Thymus (tissue), 11 donors: ENCODE measurements at regions not wholly inside any gene's neighbourhood (a gene's known extent, or its start where the extent isn't known, plus 50 kb on each side); places are given as distances from the start of the nearest gene placed in this dataset.

Source experiments
- DNase-seq, 9 donors: peaks; one replicate each; pipeline ENCODE4 v3.0.0-alpha.2; 2013; ENCODE audit warnings: low spot score in 9 of 9, low read depth in 6 of 9, missing footprints in 1 of 9
- H3K27ac ChIP-seq, 2 donors: one replicate each; pipeline ENCODE4 v1.5.1; 2013; ENCODE audit warnings: control low read depth in 1 of 2, low read depth in 1 of 2, low read length in 1 of 2, mild to moderate bottlenecking in 1 of 2, moderate library complexity in 1 of 2
- H3K27me3 ChIP-seq, 2 donors: one replicate each; pipeline ENCODE4 v1.5.1; 2013; ENCODE audit warnings: low read length in 1 of 2; ENCODE audit not compliant: control insufficient read depth in 2 of 2, insufficient read depth in 1 of 2
- H3K36me3 ChIP-seq, 2 donors: one replicate each; pipeline ENCODE4 v1.5.1; 2013; ENCODE audit warnings: low read length in 1 of 2, mild to moderate bottlenecking in 1 of 2, moderate library complexity in 1 of 2; ENCODE audit not compliant: control insufficient read depth in 2 of 2, insufficient read depth in 2 of 2
- H3K4me1 ChIP-seq, 2 donors: one replicate each; pipeline ENCODE4 v1.5.1; 2013; ENCODE audit warnings: low read length in 2 of 2; ENCODE audit not compliant: control insufficient read depth in 2 of 2, insufficient read depth in 2 of 2
- H3K4me3 ChIP-seq, 2 donors: one replicate each; pipeline ENCODE4 v1.5.1; 2013; ENCODE audit warnings: low read length in 2 of 2, control low read depth in 1 of 2, mild to moderate bottlenecking in 1 of 2
- H3K9me3 ChIP-seq, 2 donors: one replicate each; pipeline ENCODE4 v1.5.1; 2013; ENCODE audit warnings: low read length in 1 of 2, mild to moderate bottlenecking in 1 of 2; ENCODE audit not compliant: control insufficient read depth in 2 of 2, insufficient read depth in 1 of 2
- WGBS: extraction: QIAGEN DNeasy Blood & Tissue Kit; methylation state at CpG from one replicate; pipeline ENCODE4 v1.1.7; 2013; 5-methylcytosine and 5-hydroxymethylcytosine counted together
- donor health status: healthy.

DNA sequence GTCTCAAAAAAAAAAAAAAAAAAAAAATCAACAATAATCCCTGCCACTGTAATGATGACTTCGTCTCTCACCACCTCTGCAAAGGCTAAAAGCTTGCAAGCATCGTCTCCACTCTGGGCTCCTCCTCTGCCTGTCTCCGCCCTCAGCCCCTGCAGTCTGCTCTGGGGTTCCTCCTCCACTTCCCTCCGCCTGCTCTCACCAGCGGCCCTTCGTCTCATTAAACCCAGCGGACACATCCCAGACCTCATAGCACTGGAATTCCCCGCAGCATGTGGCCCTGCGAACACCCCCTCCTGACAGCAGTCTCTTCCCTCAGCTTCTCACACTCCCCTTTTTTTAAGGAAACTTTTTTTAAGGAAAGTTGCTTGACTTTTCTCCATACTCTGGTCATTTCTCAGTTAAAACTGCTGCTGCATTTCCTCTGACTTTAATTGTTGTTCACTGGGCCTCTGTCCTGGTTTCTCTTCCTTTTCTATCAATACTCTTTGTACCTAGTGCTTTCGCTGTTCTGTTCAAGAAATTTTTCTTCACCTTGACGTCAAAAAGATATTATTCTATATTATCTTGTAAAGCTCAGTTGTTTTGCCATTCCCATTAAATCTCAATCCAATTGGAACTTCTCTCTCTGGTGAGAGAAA, 70.9 kb upstream of the PLEKHG1 start:
- no peaks in the 10 kb centered on the region for H3K9me3 ChIP-seq
- H3K4me1 ChIP-seq, result peaks cover 0 to 4% of the 10 kb centered on the region in 2 donors
- no peak overlapping the region for H3K4me3 ChIP-seq
- WGBS, result 49% methylated on average over 11 of the region's 11 CpGs
- no peaks in the 10 kb centered on the region for H3K36me3 ChIP-seq
- no peaks in the 10 kb centered on the region for H3K27me3 ChIP-seq
- DNase-seq, result peak in 8 of 9 donors; percentile 5 to 43 (median 14)
- peak overlapping the region in 1 of 2 donors; percentile 67 for H3K27ac ChIP-seq

DNA sequence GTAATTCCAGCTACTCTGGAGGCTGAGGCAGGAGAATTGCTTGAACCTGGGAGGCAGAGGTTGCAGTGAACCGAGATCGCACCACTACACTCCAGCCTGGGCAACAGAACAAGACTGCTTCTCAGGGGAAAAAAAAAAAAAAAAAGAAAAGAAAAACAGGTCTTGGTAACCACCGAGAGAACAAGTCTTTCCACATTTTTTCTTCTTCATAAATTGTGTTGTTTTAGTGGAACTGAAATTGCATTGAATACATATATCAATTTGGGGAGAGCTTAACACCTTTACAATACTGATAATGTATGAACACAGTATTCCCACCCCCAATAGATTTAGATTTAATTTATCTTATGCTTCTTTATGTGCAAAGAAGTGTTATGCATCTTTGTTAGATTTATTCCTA, 70.0 kb upstream of the PLEKHG1 start:
- no peak for DNase-seq
- 90% methylated on average over 3 of the region's 3 CpGs for WGBS

DNA sequence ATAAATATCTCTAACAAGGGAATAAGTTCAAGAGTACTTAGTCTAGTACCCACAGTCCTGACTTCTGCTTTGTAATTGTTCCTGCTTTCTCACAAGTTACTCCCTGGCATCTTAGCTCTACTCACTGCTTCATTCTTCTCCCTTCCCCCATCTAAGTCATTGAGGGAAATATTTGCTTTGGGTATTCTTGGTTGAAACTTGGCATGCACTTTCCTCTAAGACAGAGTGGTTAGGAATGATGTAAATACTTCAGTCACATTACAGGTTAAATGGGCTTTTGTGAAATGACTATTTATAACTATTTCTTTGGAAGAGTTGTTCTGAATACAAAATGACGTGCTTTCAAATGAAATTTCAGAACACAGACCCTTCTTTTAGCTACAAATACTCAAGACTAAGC, 67.7 kb upstream of the PLEKHG1 start:
- Histone ChIP-seq H3K9me3 (no peaks in the 10 kb centered on the region), H3K4me3 (no peak overlapping the region), H3K27me3 (no peaks in the 10 kb centered on the region), H3K36me3 (no peaks in the 10 kb centered on the region), H3K27ac (no peak overlapping the region), H3K4me1 (peaks cover 0 to 4% of the 10 kb centered on the region in 2 donors)
- 98% methylated on average over 1 of the region's 1 CpG for WGBS
- DNase-seq, result no peak

More for the DNA sequence above, 70.0 kb upstream of the PLEKHG1 start:
- H3K4me3 ChIP-seq, result no peak overlapping the region
- H3K36me3 ChIP-seq, result no peaks in the 10 kb centered on the region
- peaks cover 0 to 4% of the 10 kb centered on the region in 2 donors for H3K4me1 ChIP-seq
- H3K27me3 ChIP-seq, result no peaks in the 10 kb centered on the region
- H3K9me3 ChIP-seq, result no peaks in the 10 kb centered on the region
- H3K27ac ChIP-seq, result no peak overlapping the region

DNA sequence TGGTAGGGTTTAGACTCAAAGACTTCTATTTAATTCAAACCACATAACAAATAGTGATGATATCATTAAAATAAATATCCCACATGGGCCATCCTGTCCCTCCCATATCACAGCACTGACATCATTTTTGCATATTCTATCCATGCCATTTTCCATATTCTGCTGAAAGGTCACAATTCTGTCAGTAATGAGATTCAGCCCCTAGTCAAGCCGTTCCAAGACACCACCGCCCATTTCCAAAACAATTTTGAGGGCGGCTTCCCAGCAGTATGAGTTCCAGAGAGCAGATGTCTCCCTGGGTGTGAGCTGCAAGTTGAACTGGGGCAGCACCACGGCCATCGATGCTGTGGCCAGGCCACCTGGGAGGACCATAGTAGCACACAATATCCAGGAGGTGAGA, 65.1 kb upstream of the PLEKHG1 start:
- H3K9me3 ChIP-seq, result no peaks in the 10 kb centered on the region
- H3K4me1 ChIP-seq, result no peaks in the 10 kb centered on the region
- DNase-seq, result no peak
- no peak overlapping the region for H3K27ac ChIP-seq
- H3K4me3 ChIP-seq, result no peak overlapping the region
- H3K27me3 ChIP-seq, result no peaks in the 10 kb centered on the region
- no peaks in the 10 kb centered on the region for H3K36me3 ChIP-seq
- WGBS, result 97% methylated on average over 5 of the region's 5 CpGs

DNA sequence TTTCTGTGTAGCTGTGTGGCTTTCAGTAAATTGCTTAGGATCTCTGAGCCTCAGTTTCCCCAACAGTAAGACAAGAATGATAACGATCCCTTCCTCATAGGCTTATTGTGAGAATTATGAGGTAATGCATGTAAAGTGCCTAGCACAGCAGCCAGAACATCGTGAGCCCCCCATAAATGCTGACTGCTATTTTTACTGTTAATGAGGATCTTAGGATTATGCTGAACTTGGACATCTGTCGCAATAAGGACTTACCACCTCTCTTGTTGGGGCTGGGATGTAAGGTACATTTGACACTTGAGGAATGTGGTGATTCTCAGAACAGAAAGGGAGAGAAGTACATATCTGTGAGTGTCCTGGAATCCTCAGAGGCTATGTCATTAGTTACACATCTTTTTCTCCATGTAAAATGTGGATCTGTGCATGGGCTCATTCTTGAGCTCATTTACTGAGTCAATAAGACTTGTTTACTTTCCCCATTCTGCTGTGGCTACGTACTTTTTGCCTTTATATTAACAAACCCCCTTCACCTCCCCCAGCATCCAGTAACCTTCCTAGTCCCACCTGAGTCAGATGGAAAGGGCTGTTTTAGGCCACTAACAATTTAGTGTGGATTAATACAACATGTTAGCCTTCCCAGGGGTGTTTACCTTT, 64.4 kb upstream of the PLEKHG1 start:
- no peaks in the 10 kb centered on the region for H3K9me3 ChIP-seq
- no peaks in the 10 kb centered on the region for H3K36me3 ChIP-seq
- H3K27me3 ChIP-seq, result no peaks in the 10 kb centered on the region
- WGBS, result 96% methylated on average over 4 of the region's 4 CpGs
- no peak for DNase-seq
- H3K4me1 ChIP-seq, result peaks cover 0 to 4% of the 10 kb centered on the region in 2 donors
- no peak overlapping the region for H3K27ac ChIP-seq
- H3K4me3 ChIP-seq, result no peak overlapping the region

DNA sequence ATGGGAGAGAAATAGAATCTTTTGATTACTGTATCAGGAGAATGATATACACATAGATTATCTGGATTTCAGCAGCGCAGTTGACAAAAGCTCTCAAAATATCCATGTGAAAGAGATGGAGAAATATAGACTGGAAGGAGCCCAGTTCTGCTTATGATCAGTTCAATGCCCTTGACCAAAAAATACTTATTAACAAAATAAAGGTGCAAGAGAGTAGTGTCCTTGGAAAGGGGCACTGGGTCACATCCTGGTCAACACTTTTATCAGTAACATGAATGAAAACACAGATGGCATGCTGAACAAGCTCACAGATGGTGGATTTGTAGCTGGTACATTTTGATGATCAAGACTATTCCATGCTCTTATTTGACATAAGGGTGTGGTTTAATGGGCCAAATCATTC, 63.9 kb upstream of the PLEKHG1 start:
- Histone ChIP-seq H3K36me3 (no peaks in the 10 kb centered on the region), H3K9me3 (no peaks in the 10 kb centered on the region), H3K27ac (no peak overlapping the region), H3K27me3 (no peaks in the 10 kb centered on the region), H3K4me3 (no peak overlapping the region), H3K4me1 (peaks cover 0 to 4% of the 10 kb centered on the region in 2 donors)
- no peak for DNase-seq
- 99% methylated on average over 1 of the region's 1 CpG for WGBS

DNA sequence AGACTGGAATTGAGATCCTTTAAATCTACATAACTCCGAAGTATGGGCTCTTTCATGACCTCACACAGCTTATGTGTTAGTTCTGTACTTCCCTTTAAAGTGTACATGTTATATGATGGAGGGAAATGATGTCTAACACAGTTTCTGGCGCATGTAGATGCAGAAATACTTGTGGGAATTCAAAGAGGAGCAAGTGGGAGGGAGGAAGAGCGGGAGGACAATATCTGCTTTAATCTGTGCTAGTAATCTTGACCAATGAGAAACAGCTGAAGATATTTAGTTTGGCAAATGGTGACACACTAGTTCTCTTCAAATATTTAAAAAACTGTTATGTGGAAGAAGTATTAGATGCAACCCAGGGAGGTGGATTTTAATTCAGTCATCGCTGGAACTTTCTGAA, 62.9 kb upstream of the PLEKHG1 start:
- no peaks in the 10 kb centered on the region for H3K27me3 ChIP-seq
- peaks cover 0 to 4% of the 10 kb centered on the region in 2 donors for H3K4me1 ChIP-seq
- no peak for DNase-seq
- H3K9me3 ChIP-seq, result no peaks in the 10 kb centered on the region
- WGBS, result 96% methylated on average over 4 of the region's 4 CpGs
- peak overlapping the region in 1 of 2 donors; percentile 48 for H3K27ac ChIP-seq
- H3K4me3 ChIP-seq, result no peak overlapping the region
- H3K36me3 ChIP-seq, result no peaks in the 10 kb centered on the region

DNA sequence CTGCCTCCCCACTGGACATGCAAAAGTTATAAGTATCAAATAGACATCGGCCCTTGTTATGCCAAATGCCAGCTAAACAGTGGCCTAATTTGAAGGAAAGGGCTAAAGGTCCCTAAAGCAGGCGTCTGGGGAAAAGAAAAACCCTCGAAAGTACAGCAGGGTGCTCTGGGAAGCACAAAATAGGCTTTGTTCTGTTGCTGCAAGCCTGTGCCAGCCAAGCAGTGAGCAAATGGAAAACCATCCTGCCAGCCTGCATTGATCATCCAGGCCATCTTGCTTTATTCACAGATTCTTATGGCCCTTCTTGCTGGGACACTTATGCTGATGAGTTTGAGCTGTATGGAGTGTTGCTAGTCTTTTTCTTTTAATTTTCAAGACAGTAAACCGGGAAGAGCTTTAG, 62.2 kb upstream of the PLEKHG1 start:
- DNase-seq, result no peak
- H3K9me3 ChIP-seq, result no peaks in the 10 kb centered on the region
- no peaks in the 10 kb centered on the region for H3K27me3 ChIP-seq
- H3K27ac ChIP-seq, result peak overlapping the region in 1 of 2 donors; percentile 48
- 96% methylated on average over 4 of the region's 4 CpGs for WGBS
- H3K4me1 ChIP-seq, result peaks cover 0 to 4% of the 10 kb centered on the region in 2 donors
- H3K36me3 ChIP-seq, result no peaks in the 10 kb centered on the region
- H3K4me3 ChIP-seq, result no peak overlapping the region

DNA sequence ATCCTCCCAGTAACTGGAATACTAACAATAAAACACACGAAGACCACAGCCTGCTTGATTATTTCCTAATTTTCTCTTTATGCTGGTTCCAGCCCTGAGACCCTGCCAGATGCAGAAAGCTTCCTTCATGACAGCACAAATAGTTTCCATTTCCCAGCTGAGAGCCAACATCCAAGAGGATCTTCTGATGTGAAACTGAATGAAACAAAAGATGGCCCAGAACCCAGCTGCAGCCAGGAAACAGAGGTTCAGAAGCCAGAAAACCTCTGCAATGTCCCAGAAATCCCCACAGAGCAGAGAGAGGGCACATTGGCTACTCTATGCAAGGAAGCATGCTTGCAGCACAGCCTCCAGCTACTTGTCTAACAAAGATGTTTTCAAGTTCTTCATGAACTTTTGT, 61.8 kb upstream of the PLEKHG1 start:
- Histone ChIP-seq H3K27me3 (no peaks in the 10 kb centered on the region), H3K36me3 (no peaks in the 10 kb centered on the region), H3K4me3 (no peak overlapping the region), H3K4me1 (peaks cover 0 to 4% of the 10 kb centered on the region in 2 donors), H3K9me3 (no peaks in the 10 kb centered on the region), H3K27ac (no peak overlapping the region)
- WGBS, result 90% methylated on average over 1 of the region's 1 CpG
- no peak for DNase-seq
